HG02970 (cell line): ENCODE measurements at regions not wholly inside any gene's neighbourhood (a gene's known extent, or its start where the extent isn't known, plus 50 kb on each side); places are given as distances from the start of the nearest gene placed in this dataset.
"Not testable (repeated sequence)": the region's sequence is repeated elsewhere in the genome, so short reads cannot be mapped to it uniquely, and the experiment has no call there.

Experiments
- ATAC-seq: cut with Tn5 transposase; IDR thresholded peaks from one replicate; pipeline ENCODE4 v1.9.1; 2021; ENCODE audit warnings: mild to moderate bottlenecking, moderate library complexity, moderate number of reproducible peaks; ENCODE audit not compliant: unreplicated experiment, low FRiP score

DNA sequence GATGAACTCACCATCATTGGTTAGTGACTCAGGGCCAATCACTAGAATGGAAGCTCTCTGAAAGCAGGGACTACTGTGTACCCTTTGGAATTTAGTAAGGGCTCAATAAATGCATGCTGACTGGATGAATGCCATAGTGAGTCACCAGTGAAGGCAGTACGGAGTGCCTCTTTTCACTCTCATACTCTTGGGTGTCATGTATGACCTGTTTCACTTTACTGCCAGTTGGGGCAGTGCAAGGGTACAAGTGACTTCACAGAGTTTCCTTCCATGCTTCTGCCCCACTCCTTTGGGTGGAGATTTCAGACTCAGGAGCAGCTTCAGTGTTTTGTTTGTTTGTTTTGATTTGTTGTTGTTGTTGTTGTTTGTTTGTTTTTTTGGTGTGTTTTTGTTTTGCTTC is 57.7 kb downstream of the SOX3 start:
- no peak for ATAC-seq

DNA sequence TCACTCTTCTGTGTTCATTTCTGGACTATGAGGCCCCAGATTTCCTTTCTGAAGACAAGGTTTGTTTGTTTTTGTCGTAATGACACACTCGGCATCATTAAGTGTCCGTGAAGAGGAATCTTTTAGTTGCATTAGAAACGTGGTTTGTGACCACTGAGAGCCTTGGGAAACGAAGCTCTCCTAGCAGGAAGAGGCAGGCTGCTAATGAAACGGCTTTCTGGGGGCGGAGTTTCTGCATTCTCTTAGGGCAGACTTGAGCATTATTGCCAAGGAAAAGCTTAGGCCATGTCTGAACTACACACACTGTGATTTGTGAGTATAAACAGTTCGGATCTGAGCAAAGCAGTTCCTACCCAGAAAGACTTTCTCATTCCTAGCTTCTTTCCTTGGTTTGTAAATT is 64.0 kb downstream of the SOX3 start:
- no peak for ATAC-seq

DNA sequence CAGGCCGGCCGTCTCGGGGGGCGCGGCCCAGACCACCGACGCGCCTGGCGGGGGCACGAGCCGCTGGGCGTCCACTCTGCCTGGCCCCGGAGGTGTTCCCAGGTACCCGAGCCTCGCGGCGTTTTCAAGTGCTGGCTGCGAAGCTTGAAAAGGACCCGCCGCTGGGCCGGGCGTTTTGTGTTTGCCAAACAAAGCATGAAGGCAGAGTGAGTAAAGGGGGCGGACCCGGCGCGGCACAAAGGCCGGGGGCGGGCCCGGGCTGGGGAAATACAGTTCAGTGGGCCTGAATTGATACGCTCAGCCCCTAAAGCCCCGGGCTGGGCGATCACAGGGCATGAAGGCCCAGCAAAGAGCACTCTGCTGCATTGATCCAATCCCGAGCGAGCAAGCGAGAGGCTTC is 65.4 kb downstream of the SOX3 start:
- ATAC-seq = no peak

DNA sequence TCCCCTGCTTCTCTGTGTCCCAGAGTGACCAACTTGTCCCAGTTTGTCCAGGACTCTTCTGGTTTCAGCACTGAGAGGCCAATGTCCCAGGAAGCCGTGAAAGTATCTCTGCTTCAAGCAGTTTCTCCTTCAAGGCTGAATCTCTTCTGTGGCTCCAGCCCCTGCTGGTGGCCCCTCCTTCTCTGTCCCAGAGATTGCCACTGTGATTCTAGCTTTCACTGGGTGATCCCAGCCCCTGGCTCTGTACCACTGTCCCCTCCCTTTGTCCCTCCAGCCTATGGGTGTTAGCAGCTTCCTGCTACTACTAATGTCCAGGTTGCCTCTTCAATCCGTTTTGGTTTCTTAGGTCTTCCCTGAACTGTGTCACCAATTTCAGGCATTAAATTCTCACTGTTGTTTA is 70.5 kb downstream of the SOX3 start:
- ATAC-seq = no peak

DNA sequence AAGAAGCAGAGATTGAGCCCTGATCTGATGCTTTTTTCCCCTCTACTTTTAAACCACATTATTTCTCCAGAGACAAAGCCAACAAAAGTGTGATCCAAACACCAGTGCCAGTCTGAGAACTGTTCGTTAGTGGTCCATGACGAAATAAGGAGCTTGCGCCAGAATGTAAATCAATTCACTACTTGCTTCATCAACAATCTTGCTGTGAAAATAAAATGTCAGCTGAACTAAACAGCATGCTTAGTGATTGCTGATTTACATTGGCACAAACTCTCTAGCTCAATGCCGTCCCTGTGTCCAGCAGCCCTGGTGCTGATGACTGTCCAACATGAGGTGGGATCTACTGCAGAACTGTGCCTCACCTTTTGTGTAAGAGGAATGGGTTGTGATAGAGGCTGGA is 71.3 kb downstream of the SOX3 start:
- ATAC-seq = no peak

DNA sequence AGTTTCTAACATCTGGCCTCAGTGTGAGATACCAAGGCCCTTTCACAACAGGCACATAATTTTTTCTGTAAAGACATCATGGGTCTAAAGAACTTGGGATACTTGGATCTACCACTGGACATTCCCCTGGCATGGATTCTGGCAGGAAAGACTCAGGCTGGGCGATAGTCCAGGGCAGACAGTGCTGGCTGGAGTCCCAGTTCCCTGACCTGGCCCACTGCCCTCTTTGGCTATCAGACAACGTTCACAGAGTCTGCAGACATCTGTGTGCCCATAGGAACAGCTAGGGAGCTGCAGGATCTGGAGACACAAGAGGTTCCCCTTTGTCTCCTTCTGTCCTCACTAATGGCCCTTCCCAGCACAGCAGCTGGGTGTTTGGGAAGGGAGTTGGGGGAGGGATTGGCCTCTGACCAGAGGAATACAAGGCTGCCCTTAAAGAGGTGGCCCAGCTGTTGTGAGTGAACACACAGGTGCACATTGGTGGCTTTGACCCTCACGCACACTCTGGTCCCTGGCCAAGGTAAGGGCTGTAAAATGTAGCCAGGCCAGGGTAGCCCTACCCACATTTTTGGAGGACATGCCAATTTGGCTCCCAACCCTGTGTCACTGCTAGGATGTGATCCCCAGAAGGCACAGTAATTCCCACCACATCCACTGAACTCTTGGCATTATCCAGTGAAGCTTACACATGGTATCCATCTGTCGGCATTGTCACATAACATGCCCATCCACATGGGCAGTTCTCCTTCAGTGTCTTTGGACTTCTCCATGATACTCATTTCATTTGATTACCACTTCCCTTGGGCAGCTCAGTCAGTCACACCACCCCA is 72.3 kb downstream of the SOX3 start:
- ATAC-seq = no peak

DNA sequence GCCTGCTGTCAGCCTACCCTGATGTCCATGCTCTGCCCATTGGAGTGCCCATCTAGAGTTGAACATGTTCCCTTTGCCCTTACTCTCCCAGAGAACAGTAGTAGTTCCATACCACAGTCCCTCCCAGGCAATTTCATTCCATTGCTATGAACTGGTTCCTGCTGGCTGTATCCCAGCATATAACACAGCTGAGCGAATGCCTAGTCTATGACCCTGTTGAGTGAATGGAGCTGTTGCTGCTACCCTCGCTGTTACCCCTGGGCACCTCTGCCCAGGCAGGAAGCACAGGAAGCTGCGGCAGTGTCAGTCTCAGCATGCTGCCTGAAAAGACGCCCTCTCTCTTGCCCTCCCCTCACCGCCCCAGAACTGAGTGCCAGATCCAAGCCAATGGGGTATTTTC is 73.3 kb downstream of the SOX3 start:
- ATAC-seq = no peak

DNA sequence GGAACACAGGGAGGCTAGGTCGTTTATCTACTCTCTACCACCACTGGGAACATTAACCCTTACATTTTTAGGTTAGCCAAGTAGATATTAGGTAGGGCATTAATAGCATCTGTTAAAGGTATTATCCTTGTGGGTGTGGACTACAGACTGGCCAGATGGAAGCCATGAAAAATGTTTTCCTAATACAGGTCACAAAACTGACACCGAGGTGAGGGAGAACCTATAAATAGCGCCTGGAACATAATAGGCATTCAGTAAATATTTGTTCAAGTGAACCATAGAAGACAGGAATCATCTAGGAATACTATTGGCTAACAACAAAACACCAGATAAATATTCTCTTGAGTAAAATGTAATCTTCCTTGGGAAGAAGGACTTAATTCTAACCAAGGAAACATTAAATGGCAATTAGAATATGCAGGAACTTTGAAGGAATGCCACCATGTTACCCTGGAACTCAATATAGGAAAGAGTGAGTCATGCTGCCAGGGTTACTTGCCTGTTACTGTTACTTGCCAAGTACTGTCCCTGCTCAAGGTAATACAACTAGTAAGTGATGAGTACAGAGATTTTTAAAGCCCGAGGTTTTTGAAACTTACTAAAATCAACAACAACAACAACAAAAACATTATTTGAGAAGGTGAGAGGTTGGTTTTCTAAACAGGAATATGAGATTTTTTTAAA is 79.0 kb downstream of the SOX3 start:
- ATAC-seq = no peak

DNA sequence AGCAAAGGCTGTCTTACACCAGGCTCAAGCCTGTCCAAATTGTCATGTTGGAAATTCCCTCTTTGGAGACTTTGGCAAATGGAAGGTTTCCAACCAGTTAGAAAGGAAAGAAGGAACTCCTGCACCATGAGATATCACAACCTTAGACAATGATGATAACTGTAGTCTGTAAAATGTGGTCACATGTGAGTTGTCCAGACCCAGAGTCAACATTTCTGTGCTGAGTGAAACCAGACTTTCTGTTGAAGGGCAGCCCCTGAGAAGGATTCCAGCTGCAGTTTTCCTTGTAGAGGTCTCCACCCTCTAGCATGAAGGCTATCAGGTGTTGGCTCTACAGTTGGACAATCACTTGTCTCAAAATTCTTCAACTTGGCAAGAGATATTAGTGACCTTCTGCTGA is 82.4 kb downstream of the SOX3 start:
- no peak for ATAC-seq

DNA sequence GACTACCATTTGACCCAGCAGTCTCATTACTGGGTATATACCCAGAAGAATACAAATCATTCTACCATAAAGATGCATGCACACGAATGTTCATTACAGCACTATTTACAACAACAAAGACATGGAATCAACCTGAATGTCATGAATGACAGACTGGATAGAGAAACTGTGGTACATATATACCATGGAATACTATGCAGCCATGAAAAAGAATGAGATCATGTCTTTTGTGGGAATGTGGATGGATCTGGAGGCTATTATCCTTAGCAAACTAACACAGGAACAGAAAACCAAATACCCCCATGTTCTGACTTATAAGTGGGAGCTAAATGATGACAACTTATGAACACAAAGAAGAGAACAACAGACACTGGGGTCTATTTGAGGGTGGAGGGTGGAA is 102.7 kb downstream of the SOX3 start:
- not testable (repeated sequence) for ATAC-seq

DNA sequence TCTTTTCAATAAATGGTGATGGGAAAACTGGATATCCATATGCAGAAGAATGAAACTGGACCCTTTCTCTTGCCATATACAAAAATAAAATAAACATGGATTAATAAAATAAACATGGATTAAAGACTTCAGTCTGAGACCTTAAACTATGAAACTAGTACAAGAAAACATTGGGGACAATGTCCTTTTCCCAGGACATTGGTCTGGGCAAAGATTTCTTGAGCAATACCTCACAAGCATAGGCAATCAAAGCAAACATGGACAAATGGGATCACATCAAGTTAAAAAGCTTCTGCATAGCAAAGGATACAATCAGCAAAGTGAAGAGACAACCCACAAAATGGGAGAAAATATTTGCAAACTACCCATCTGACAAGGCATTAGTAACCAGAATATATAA is 108.5 kb downstream of the SOX3 start:
- not testable (repeated sequence) for ATAC-seq

DNA sequence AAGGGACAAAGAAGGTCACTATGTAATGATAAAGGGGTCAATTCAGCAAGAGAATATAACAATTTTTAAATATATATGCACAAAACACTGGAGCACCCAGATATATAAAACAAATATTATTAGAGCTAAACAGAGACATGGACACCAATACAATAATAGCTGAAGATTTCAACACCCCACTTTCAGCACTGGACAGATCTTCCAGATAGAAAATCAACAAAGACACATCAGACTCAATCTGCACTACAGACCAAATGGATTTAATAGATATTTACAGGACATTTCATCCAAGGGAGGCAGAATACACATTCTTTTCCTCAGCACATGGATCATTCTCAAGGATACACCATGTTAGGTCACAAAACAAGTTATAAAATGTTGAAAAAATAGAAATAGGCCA is 111.4 kb downstream of the SOX3 start:
- ATAC-seq = no peak

DNA sequence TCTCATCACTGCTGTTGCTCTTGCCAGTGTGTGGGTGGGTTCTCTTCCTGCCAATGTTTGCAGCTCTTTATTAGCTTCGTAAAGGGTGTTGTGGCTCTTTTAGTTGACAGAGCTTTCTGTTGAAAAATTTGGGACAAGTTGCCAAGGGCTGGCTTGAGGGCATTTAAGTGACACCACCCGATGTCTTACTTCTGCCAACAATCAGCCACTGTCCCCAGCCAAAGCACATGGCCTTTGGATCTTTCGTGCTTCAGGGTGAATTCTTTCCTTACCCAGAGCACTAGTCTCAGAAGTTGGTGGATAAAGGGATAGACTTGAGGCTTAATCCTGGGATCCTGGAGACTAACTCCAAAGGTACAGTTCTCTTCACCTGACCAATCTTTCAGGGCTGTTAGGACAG is 113.6 kb downstream of the SOX3 start:
- ATAC-seq = no peak

DNA sequence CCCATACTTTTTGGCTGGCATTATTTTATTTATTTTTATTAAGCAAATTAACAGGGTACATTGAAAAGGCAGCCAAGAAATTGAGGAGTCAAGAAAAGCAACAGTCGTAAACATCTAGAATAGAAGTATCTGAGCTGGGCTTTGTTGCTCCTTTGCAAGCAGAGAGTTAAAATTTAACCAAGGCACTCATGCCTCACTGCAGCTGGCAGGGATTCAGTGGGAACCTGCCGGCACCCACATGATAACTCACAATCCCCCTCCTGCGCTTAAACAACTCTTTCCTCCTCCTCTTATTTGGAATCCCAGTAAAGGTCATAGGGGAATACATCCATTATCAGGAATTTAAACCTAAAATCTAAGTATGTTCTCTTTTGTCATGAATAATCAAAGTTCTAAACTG is 115.5 kb downstream of the SOX3 start:
- no peak for ATAC-seq

DNA sequence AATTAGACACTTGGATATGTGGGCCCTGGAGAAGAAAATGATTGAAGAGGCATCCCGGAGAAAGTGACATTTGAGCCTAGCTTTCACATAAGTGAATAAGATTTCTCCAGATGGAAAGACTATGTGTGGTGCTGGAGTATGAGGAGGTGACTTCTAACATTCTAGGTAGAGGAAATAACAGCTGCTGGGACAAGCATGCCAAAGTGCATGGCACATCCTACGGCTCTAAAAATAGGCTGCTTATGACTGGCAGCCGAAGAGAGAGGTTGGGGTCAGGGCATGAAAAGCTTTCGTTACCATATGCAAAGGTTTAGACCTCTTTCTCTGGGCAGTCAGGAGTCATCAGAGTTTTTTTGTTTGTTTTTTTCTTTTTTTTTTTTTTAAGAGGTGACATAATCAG is 142.0 kb downstream of the SOX3 start:
- no peak for ATAC-seq

DNA sequence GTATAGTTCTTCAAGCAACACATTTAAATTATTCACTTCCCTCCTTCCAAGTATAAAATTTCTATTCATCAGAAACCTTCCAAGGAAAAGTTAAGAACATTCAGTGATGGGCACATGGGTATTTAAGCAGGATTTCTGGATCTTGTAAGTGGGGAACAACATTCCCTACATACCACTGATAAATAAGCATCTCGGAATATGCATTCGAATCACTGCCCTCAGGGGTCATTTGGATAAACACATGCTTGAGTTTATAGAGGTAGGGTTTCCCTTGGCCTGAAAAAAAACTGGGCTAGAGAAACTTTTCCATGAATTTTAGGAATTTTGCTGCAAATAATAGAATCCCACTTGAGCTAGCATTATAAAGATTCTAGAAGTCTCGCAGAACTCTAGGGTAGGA is 143.9 kb downstream of the SOX3 start:
- ATAC-seq = no peak

DNA sequence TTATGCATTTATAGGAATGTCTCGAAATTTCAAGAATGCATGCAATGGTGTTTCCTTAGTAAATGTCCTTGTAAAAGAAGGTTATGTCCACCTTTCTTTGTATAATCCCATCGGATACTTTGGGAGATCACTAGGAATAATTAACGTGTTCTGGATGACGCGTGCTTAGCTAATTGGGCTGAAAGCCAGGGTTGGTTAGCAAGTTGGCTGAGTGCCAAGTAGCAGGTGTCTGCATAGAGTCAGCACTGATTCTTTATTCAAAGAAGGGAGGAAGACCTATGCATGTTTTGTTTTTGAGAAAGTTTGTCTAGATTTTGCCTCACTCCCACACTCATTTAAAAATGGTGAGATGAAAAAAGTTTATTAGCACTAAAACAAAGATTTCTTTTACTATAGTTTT is 144.6 kb downstream of the SOX3 start:
- ATAC-seq = no peak

DNA sequence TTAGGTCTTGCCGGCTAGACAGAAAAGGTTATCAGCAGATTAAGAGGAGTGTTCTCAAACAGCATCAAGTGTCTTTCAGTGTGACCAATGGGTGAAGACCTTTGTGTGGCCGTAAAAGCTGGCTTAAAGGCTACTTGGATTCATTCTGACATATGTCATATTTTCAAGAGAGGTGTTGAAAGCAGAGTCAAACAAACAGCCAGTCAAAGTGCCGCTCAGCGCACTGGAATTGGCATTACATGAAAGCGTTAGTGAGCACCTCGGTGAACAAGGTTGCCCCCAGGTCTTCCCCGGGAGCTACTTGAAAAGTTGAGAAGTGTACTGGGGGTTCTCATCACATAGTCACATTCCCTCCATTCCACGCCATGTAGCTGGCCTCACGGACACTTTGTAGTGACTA is 148.9 kb downstream of the SOX3 start:
- no peak for ATAC-seq

DNA sequence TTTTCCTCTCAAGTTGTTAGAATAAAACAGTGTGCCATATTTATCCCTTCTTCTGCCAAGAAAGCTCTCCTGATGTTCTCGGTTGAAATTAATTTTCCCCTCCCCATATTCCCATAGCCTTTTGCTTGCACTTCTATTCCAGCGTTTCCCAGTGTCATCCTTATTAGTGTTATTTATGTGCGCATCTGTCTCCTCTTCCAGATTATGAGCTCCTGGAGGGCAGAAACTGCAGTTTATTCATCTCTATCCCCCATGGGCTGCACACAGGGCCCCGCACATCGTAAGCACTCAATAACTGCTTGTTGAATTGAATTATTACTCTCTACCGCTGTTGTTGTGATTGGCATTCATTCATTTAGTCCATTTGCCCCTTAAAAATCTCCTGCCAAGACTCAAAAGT is 149.4 kb downstream of the SOX3 start:
- ATAC-seq = no peak

DNA sequence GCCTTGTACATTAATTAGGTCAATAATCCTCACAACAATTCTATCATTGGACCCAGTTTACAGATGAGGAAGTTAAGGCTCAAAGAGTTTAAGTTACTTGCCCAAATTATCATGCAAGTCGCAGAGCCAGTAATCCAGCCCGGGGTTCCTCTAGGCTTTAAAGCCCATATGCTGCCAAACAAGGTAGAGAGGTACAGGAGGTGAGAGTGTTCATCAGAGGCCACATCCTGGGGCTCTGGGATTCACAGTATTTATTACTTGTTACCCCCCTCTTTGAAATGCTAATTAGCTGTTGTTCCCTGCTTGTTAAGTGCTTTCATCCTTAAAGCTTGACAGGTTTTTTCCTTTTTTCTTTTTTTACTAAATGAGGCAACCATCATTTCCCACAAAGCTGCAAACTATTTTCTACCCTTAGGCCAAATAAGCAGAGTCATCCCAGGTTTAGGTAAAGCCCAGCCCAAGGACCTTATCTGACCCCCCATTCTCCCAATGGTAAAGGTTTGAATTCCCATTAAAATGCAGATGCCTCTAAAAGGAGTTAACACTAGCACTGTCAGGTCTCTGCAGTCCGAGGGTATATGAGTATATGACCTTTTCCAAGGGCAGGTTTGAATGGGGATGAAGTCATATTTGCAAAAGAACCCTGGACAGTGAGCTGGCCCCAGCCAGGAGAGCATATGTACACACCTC is 150.3 kb downstream of the SOX3 start:
- no peak for ATAC-seq

DNA sequence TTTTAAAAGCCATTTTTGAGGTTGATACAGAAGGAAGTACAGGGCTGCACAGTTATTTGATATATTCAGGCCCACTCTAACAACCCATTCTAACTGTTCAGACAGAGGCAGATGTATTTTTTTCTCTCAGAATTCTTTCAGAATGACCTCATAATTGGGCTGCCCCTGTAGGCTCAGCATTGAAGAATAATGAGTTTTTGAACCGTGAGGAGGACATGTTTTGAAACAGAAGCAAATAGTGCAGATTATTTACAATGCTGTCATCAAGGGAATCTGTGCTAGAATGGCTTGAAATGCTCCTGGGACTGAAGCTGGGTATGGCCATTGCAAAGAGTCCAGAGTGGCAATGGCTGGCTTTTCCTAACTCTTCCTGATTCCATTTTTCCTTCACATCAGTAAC is 158.1 kb downstream of the SOX3 start:
- ATAC-seq = no peak
